ENCODE measurements at regions not wholly inside any gene's neighbourhood (a gene's known extent, or its start where the extent isn't known, plus 50 kb on each side); places are given as distances from the start of the nearest gene placed in this dataset.

DNA sequence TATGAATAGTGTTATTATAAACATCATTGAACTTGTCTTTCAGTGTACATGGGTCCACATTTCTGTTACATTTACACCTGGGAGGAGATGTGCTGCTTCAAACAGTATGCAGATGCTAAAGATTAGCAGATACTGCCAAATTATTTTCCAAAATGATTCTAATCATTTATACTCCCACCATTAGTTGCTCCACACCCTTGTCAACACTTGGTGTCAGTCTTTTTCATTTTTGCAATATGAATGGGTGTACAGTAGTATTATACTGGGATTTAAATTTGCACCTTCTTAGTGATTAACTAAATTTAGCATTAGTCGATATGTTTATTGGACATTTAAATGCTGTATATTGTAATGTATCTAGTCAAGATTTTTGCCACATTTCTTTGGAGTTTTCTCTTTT is 131.6 kb upstream of the GRID2 start:
- Histone ChIP-seq H3K79me1 (ENCODE audit: low read depth, low read length) (no peaks in the 10 kb centered on the region), H4K8ac (ENCODE audit: low read depth, low read length) (no peak overlapping the region), H2BK5ac (ENCODE audit: low read length) (no peak overlapping the region), H3K14ac (ENCODE audit: low read length) (no peak overlapping the region), H2AFZ (ENCODE audit: low read length) (no peak overlapping the region), H3K27ac (replicated peaks; ENCODE audit: low read length) (no peak overlapping the region), H2BK15ac (ENCODE audit: low read length) (no peak overlapping the region), H4K91ac (ENCODE audit: low read depth, low read length, poor library complexity) (no peak overlapping the region), H2BK120ac (ENCODE audit: low read depth, low read length) (no peak overlapping the region), H3K23ac (ENCODE audit: low read depth, low read length, poor library complexity) (no peak overlapping the region), H3K4me2 (ENCODE audit: insufficient read depth, low read length, poor library complexity, severe bottlenecking) (no peak overlapping the region), H3K4me3 (ENCODE audit: low read length in 2 of 2) (no peak overlapping the region), H3K36me3 (replicated peaks in 1 of 2; ENCODE audit: control insufficient read depth in 2 of 2, insufficient read depth in 2 of 2, low read length in 2 of 2) (no peaks in the 10 kb centered on the region), H3K4me1 (ENCODE audit: control insufficient read depth in 2 of 2, insufficient read depth in 1 of 2, low read depth in 1 of 2, low read length in 2 of 2) (no peaks in the 10 kb centered on the region), H3K9ac (ENCODE audit: low read depth, low read length, poor library complexity) (no peak overlapping the region), H3K4ac (ENCODE audit: low read length) (no peak overlapping the region), H2AK5ac (ENCODE audit: low read depth, low read length) (no peak overlapping the region), H2BK12ac (ENCODE audit: low read length) (no peak overlapping the region), H3K9me3 (replicated peaks in 1 of 2; ENCODE audit: control insufficient read depth in 2 of 2, insufficient read depth in 1 of 2, low read depth in 1 of 2, low read length in 2 of 2) (no peaks in the 10 kb centered on the region), H3K18ac (ENCODE audit: low read length) (no peak overlapping the region), H3K27me3 (ENCODE audit: control insufficient read depth in 3 of 3, insufficient read depth in 3 of 3, low read depth in 1 of 3, low read length in 3 of 3) (no peaks in the 10 kb centered on the region)
- WGBS, 2 donors (ENCODE audit: extremely low coverage in 2 of 2, insufficient read length in 2 of 2, insufficient replicate concordance in 1 of 2), result no CpG with 5 or more reads among the region's 1 CpG
- no peak for DNase-seq (ENCODE audit: low spot score)

DNA sequence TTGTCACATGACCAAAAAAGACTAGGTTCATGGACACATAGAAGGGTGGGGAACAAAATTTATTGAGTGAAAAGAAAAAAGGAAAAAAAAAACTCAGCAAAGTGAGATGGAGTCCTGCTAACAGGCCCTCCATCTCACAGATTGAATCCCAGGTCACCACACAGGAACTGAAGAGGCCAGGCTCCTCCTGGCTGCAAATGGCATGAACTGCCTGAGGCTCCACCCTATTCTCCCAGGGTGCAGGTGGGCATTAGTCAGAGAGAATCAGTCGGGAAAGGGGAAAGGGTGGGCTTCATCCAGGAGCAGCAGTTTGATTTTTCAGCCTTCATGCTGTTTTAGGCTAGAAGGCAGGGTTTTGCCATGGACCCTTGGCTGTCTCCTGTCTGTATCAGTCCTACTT is 128.5 kb upstream of the GRID2 start:
- no CpG with 5 or more reads among the region's 1 CpG for WGBS, 2 donors (ENCODE audit: extremely low coverage in 2 of 2, insufficient read length in 2 of 2, insufficient replicate concordance in 1 of 2)
- Histone ChIP-seq H3K23ac (ENCODE audit: low read depth, low read length, poor library complexity) (no peak overlapping the region), H4K8ac (ENCODE audit: low read depth, low read length) (no peak overlapping the region), H3K4ac (ENCODE audit: low read length) (no peak overlapping the region), H3K36me3 (replicated peaks in 1 of 2; ENCODE audit: control insufficient read depth in 2 of 2, insufficient read depth in 2 of 2, low read length in 2 of 2) (no peaks in the 10 kb centered on the region), H2BK120ac (ENCODE audit: low read depth, low read length) (no peak overlapping the region), H3K4me2 (ENCODE audit: insufficient read depth, low read length, poor library complexity, severe bottlenecking) (no peak overlapping the region), H3K4me1 (ENCODE audit: control insufficient read depth in 2 of 2, insufficient read depth in 1 of 2, low read depth in 1 of 2, low read length in 2 of 2) (no peaks in the 10 kb centered on the region), H3K27ac (replicated peaks; ENCODE audit: low read length) (no peak overlapping the region), H3K27me3 (ENCODE audit: control insufficient read depth in 3 of 3, insufficient read depth in 3 of 3, low read depth in 1 of 3, low read length in 3 of 3) (no peaks in the 10 kb centered on the region), H2AK5ac (ENCODE audit: low read depth, low read length) (no peak overlapping the region), H2BK12ac (ENCODE audit: low read length) (no peak overlapping the region), H2AFZ (ENCODE audit: low read length) (peak overlapping the region; percentile 45), H4K91ac (ENCODE audit: low read depth, low read length, poor library complexity) (no peak overlapping the region), H3K79me1 (ENCODE audit: low read depth, low read length) (no peaks in the 10 kb centered on the region), H3K9me3 (replicated peaks in 1 of 2; ENCODE audit: control insufficient read depth in 2 of 2, insufficient read depth in 1 of 2, low read depth in 1 of 2, low read length in 2 of 2) (no peaks in the 10 kb centered on the region), H2BK15ac (ENCODE audit: low read length) (no peak overlapping the region), H3K14ac (ENCODE audit: low read length) (no peak overlapping the region), H3K18ac (ENCODE audit: low read length) (peak overlapping the region; percentile 55), H2BK5ac (ENCODE audit: low read length) (no peak overlapping the region), H3K4me3 (ENCODE audit: low read length in 2 of 2) (no peak overlapping the region), H3K9ac (ENCODE audit: low read depth, low read length, poor library complexity) (no peak overlapping the region)
- DNase-seq (ENCODE audit: low spot score), result no peak

DNA sequence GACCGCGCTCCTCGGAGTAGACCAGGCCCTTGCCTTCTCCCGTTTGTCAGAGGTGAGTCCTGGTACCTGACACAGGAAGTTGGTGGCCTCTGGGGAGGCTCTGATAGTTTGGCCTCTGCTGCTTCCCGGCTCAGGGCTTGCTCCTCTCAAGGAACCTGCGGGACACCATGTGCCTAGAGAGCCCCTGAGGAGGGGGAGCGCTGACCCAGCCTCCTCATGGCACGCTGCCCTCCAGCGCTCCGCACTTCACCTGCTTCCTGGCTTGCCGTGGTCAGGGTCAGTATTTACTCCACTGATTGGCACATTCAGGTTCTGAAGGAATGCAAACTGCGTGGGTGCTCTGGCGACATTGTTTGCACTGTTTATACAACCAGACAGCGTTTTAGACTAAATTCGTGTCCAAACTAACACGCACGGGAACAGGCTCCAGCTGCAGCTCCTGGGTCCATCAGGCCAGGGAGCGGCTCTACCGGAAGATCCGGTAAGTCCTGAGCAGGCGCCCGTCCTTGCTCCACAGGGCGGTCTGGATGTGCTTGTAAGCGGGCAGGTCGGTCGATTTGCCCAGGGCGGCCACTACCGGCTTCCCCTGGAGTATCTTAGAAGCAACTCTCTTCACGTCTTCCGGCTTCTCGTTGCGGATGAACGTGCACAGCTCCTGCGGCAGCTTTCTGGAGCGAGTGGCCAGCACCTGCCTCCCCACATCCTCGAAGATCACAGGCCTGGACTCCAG is 121.6 kb upstream of the GRID2 start:
- no peak overlapping the region for H3K4me2 ChIP-seq (ENCODE audit: insufficient read depth, low read length, poor library complexity, severe bottlenecking)
- H3K27ac ChIP-seq (replicated peaks; ENCODE audit: low read length), result no peak overlapping the region
- peaks cover 0 to 3% of the 10 kb centered on the region in 2 donors for H3K9me3 ChIP-seq (replicated peaks in 1 of 2; ENCODE audit: control insufficient read depth in 2 of 2, insufficient read depth in 1 of 2, low read depth in 1 of 2, low read length in 2 of 2)
- no peak overlapping the region for H3K4me3 ChIP-seq (ENCODE audit: low read length in 2 of 2)
- no peak overlapping the region for H2AK5ac ChIP-seq (ENCODE audit: low read depth, low read length)
- H4K8ac ChIP-seq (ENCODE audit: low read depth, low read length), result no peak overlapping the region
- H3K14ac ChIP-seq (ENCODE audit: low read length), result no peak overlapping the region
- H3K79me1 ChIP-seq (ENCODE audit: low read depth, low read length), result no peaks in the 10 kb centered on the region
- no peaks in the 10 kb centered on the region for H3K4me1 ChIP-seq (ENCODE audit: control insufficient read depth in 2 of 2, insufficient read depth in 1 of 2, low read depth in 1 of 2, low read length in 2 of 2)
- no peak overlapping the region for H2AFZ ChIP-seq (ENCODE audit: low read length)
- no peak overlapping the region for H3K4ac ChIP-seq (ENCODE audit: low read length)
- peak overlapping the region; percentile 35 for H3K23ac ChIP-seq (ENCODE audit: low read depth, low read length, poor library complexity)
- H2BK15ac ChIP-seq (ENCODE audit: low read length), result no peak overlapping the region
- peak overlapping the region; percentile 44 for H2BK5ac ChIP-seq (ENCODE audit: low read length)
- H3K9ac ChIP-seq (ENCODE audit: low read depth, low read length, poor library complexity), result no peak overlapping the region
- no peak overlapping the region for H4K91ac ChIP-seq (ENCODE audit: low read depth, low read length, poor library complexity)
- WGBS, 2 donors (ENCODE audit: extremely low coverage in 2 of 2, insufficient read length in 2 of 2, insufficient replicate concordance in 1 of 2), result no CpG with 5 or more reads among the region's 36 CpGs
- H3K18ac ChIP-seq (ENCODE audit: low read length), result no peak overlapping the region
- H2BK120ac ChIP-seq (ENCODE audit: low read depth, low read length), result no peak overlapping the region
- no peaks in the 10 kb centered on the region for H3K27me3 ChIP-seq (ENCODE audit: control insufficient read depth in 3 of 3, insufficient read depth in 3 of 3, low read depth in 1 of 3, low read length in 3 of 3)
- DNase-seq (ENCODE audit: low spot score), result no peak
- no peaks in the 10 kb centered on the region for H3K36me3 ChIP-seq (replicated peaks in 1 of 2; ENCODE audit: control insufficient read depth in 2 of 2, insufficient read depth in 2 of 2, low read length in 2 of 2)
- H2BK12ac ChIP-seq (ENCODE audit: low read length), result no peak overlapping the region

DNA sequence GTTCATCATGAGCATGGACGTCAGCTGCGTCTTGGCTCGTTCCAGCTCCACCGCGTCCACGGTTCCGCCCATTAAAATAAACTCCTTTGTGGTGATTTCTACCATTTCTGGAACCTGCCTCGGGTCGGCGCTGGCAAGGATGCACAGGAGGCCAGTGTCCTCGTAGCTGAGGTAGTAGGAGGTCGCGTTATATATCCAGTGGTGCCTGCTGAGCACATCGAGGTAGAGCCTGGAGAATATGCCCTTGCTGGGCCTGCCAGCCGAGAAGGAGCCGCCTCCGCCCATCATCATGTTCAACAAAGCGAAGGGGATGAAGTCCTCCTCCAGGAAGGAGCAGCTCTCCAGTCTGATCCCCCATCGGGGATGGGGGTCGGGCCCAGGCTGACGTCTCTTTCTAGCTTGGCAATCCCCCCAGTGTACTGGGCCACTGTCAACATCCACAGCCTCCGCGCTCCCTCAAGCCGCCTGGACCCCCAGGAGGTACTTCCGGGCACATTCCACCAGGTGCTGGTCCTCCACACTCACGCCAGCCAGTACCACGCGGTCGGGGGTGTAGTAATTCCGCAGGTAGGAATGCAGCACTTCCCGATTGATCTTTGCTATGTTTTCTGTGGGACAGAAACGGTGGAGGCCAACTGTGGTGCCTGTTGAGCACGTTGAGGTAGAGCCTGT is 120.9 kb upstream of the GRID2 start:
- Histone ChIP-seq H3K9me3 (replicated peaks in 1 of 2; ENCODE audit: control insufficient read depth in 2 of 2, insufficient read depth in 1 of 2, low read depth in 1 of 2, low read length in 2 of 2) (peaks cover 0 to 3% of the 10 kb centered on the region in 2 donors), H3K36me3 (replicated peaks in 1 of 2; ENCODE audit: control insufficient read depth in 2 of 2, insufficient read depth in 2 of 2, low read length in 2 of 2) (no peaks in the 10 kb centered on the region), H3K27ac (replicated peaks; ENCODE audit: low read length) (no peak overlapping the region), H3K18ac (ENCODE audit: low read length) (no peak overlapping the region), H4K8ac (ENCODE audit: low read depth, low read length) (no peak overlapping the region), H4K91ac (ENCODE audit: low read depth, low read length, poor library complexity) (no peak overlapping the region), H3K4ac (ENCODE audit: low read length) (no peak overlapping the region), H2AFZ (ENCODE audit: low read length) (no peak overlapping the region), H3K14ac (ENCODE audit: low read length) (no peak overlapping the region), H3K4me3 (ENCODE audit: low read length in 2 of 2) (peak overlapping the region in 1 of 2 donors; percentile 19), H3K27me3 (ENCODE audit: control insufficient read depth in 3 of 3, insufficient read depth in 3 of 3, low read depth in 1 of 3, low read length in 3 of 3) (no peaks in the 10 kb centered on the region), H2BK15ac (ENCODE audit: low read length) (no peak overlapping the region), H3K9ac (ENCODE audit: low read depth, low read length, poor library complexity) (peak overlapping the region; percentile 2), H3K4me2 (ENCODE audit: insufficient read depth, low read length, poor library complexity, severe bottlenecking) (no peak overlapping the region), H3K4me1 (ENCODE audit: control insufficient read depth in 2 of 2, insufficient read depth in 1 of 2, low read depth in 1 of 2, low read length in 2 of 2) (no peaks in the 10 kb centered on the region), H3K23ac (ENCODE audit: low read depth, low read length, poor library complexity) (peak overlapping the region; percentile 35), H2BK5ac (ENCODE audit: low read length) (peak overlapping the region; percentile 44), H2BK12ac (ENCODE audit: low read length) (no peak overlapping the region), H3K79me1 (ENCODE audit: low read depth, low read length) (no peaks in the 10 kb centered on the region), H2AK5ac (ENCODE audit: low read depth, low read length) (no peak overlapping the region), H2BK120ac (ENCODE audit: low read depth, low read length) (no peak overlapping the region)
- DNase-seq (ENCODE audit: low spot score), result no peak
- no CpG with 5 or more reads among the region's 33 CpGs for WGBS, 2 donors (ENCODE audit: extremely low coverage in 2 of 2, insufficient read length in 2 of 2, insufficient replicate concordance in 1 of 2)

Data from neuronal stem cell (in vitro differentiated cells).